K562 (cell line): ENCODE measurements at regions not wholly inside any gene's neighbourhood (a gene's known extent, or its start where the extent isn't known, plus 50 kb on each side); places are given as distances from the start of the nearest gene placed in this dataset.

ENCODE experiments used
- ATAC-seq: fragments of 200-7000 bp; cut with Tn5 transposase; 3 replicates; pipeline ENCODE4 v1.9.1; 2020; ENCODE audit warnings: moderate library complexity
- BruUV-seq: library from RNA; stranded (reverse); fragments of 400-500 nt; replicated peaks from 2 replicates; lab custom pipeline; 2021; lab: Mats Ljungman, UMichigan
- CTCF ChIA-PET: fragments of 300-600 bp; formaldehyde crosslinking; extraction: SDS; loops from one replicate; lab custom pipeline; 2021; ENCODE audit warnings: low intra/inter-chr PET ratio; lab: Yijun Ruan, JAX
- POLR2A ChIA-PET: fragments of 300-600, 350-650 bp; sonication (Branson Sonifier 250); formaldehyde crosslinking; extraction: SDS; loops from one replicate; lab custom pipeline; 2021; ENCODE audit warnings: antibody characterized with exemption, inconsistent platforms; lab: Yijun Ruan, JAX
- DNase-seq, 4 experiments: peaks; one replicate each; pipeline versions ENCODE4 v3.0.0 to v3.0.0-alpha.2; 2011 to 2018; ENCODE audit warnings: low spot score in 3 of 4, mixed read lengths in 3 of 4; ENCODE audit errors: extremely low read depth in 1 of 4
- FAIRE-seq: peaks from 2 replicates; lab custom pipeline; 2011; peaks lifted over from hg19 to GRCh38; lab: Jason Lieb, UNC
- H2AFZ ChIP-seq: 2 replicates; pipeline ENCODE4 v1.6.0; 2011; ENCODE audit warnings: low read depth, low read length, control low read depth, inconsistent platforms
- H3K27ac ChIP-seq: fragments of 200-600 bp; 3 replicates; pipeline ENCODE4 v1.8.0; 2011; ENCODE audit warnings: low read depth, mild to moderate bottlenecking, control low read depth, inconsistent platforms, low read length, moderate library complexity, mixed read lengths; ENCODE audit errors: extremely low read depth
- H3K27me3 ChIP-seq, 2 experiments: fragments of 300-600 bp in 1 of 2; 2 replicates in 1 of 2; 3 replicates in 1 of 2; pipeline versions ENCODE4 v1.6.0 to v1.8.0; 2011; ENCODE audit warnings: inconsistent platforms in 2 of 2, low read length in 2 of 2, mild to moderate bottlenecking in 1 of 2, mixed read lengths in 1 of 2, moderate library complexity in 1 of 2; ENCODE audit not compliant: control insufficient read depth in 2 of 2, insufficient read depth in 2 of 2
- H3K36me3 ChIP-seq: fragments of 300-600 bp; 3 replicates; pipeline ENCODE4 v1.8.0; 2011; ENCODE audit warnings: mild to moderate bottlenecking, low read length, inconsistent platforms; ENCODE audit not compliant: control insufficient read depth, insufficient read depth
- H3K4me1 ChIP-seq, 2 experiments: fragments of 200-600 bp in 1 of 2; replicated peaks in 1 of 2; 2 replicates in 1 of 2; 3 replicates in 1 of 2; pipeline versions ENCODE4 v1.5.1 to v1.8.0; 2011; ENCODE audit warnings: inconsistent platforms in 2 of 2, low read length in 2 of 2, mild to moderate bottlenecking in 1 of 2, mixed read lengths in 1 of 2, moderate library complexity in 1 of 2; ENCODE audit not compliant: control insufficient read depth in 2 of 2, insufficient read depth in 2 of 2
- H3K4me2 ChIP-seq: 2 replicates; pipeline ENCODE4 v1.6.1; 2011; ENCODE audit warnings: low read length, control low read depth, inconsistent platforms, mixed read lengths; ENCODE audit not compliant: insufficient read depth
- H3K4me3 ChIP-seq: fragments of 200-600 bp; sonication (generic), shearing (Covaris generic); 2 replicates; pipeline ENCODE4 v1.5.1; 2016; ENCODE audit warnings: control low read depth, inconsistent platforms
- H3K79me2 ChIP-seq: fragments of 200-600 bp; 3 replicates; pipeline ENCODE4 v1.8.0; 2011; ENCODE audit warnings: low read length, inconsistent platforms; ENCODE audit not compliant: control insufficient read depth, insufficient read depth
- H3K9ac ChIP-seq, 2 experiments: 2 replicates each; pipeline versions ENCODE4 v1.6.0 to v1.6.1; 2011; ENCODE audit warnings: low read depth in 2 of 2, low read length in 2 of 2, control low read depth in 1 of 2, inconsistent platforms in 1 of 2, mild to moderate bottlenecking in 1 of 2, mixed read lengths in 1 of 2; ENCODE audit not compliant: insufficient read depth in 1 of 2
- H3K9me1 ChIP-seq: one replicate; pipeline ENCODE4 v1.6.0; 2011; ENCODE audit warnings: inconsistent platforms, mild to moderate bottlenecking, low read length, moderate library complexity; ENCODE audit not compliant: control insufficient read depth, insufficient read depth
- H3K9me3 ChIP-seq: replicated peaks from 2 replicates; pipeline ENCODE4 v1.5.1; 2011; ENCODE audit warnings: low read depth, low read length, inconsistent platforms; ENCODE audit not compliant: control insufficient read depth, insufficient read depth
- H4K20me1 ChIP-seq: replicated peaks from 2 replicates; pipeline ENCODE4 v1.6.1; 2011; ENCODE audit warnings: low read length, inconsistent platforms, mixed read lengths; ENCODE audit not compliant: control insufficient read depth, insufficient read depth
- CBFA2T3 ChIP-seq: fragments of 450-650 bp; IDR thresholded peaks from 2 replicates; pipeline ENCODE4 v1.6.1; 2017
- ETS2 ChIP-seq: IDR thresholded peaks from 2 replicates; pipeline ENCODE4 v1.6.1; 2016; ENCODE audit warnings: borderline replicate concordance, missing genetic modification characterization, mild to moderate bottlenecking, moderate library complexity, missing compliant biosample characterization; ENCODE audit not compliant: poor library complexity, severe bottlenecking
- FOXP4 ChIP-seq: sonication (generic); formaldehyde crosslinking; IDR thresholded peaks from 2 replicates; pipeline ENCODE4 v1.8.0; 2022; ENCODE audit warnings: mild to moderate bottlenecking, missing genetic modification reagents, borderline replicate concordance
- HDGF ChIP-seq: fragments of 450-650 bp; IDR thresholded peaks from 2 replicates; pipeline ENCODE4 v1.6.1; 2016
- HSF4 ChIP-seq: fragments of 250-450 bp; sonication (Bioruptor Pico); IDR thresholded peaks from 2 replicates; pipeline ENCODE4 v2.1.2; 2022; ENCODE audit warnings: mild to moderate bottlenecking, moderate library complexity, borderline replicate concordance
- PTTG1 ChIP-seq: fragments of 450-650 bp; IDR thresholded peaks from 2 replicates; pipeline ENCODE4 v1.6.1; 2016; ENCODE audit warnings: low read depth, mild to moderate bottlenecking, missing genetic modification characterization, missing compliant biosample characterization
- TCF7L2 ChIP-seq: fragments of 150-350 bp; IDR thresholded peaks from 2 replicates; pipeline ENCODE4 v1.6.1; 2016; ENCODE audit warnings: low read depth, mild to moderate bottlenecking, low read length, moderate library complexity
- TEAD4 ChIP-seq, 2 experiments: sonication (generic) in 1 of 2; formaldehyde crosslinking in 1 of 2; IDR thresholded peaks; 2 replicates each; pipeline versions ENCODE4 v1.6.1 to v1.8.0; 2012 to 2022; ENCODE audit warnings: borderline replicate concordance in 1 of 2, inconsistent platforms in 1 of 2, low read length in 1 of 2, mild to moderate bottlenecking in 1 of 2, missing genetic modification reagents in 1 of 2
- ZC3H4 ChIP-seq: sonication (generic); formaldehyde crosslinking; IDR thresholded peaks from 2 replicates; pipeline ENCODE4 v1.9.0; 2021; ENCODE audit warnings: missing genetic modification reagents, borderline replicate concordance
- ZNF124 ChIP-seq: sonication (generic); formaldehyde crosslinking; IDR thresholded peaks from 2 replicates; pipeline ENCODE4 v1.8.1; 2022; ENCODE audit warnings: missing genetic modification reagents
- ZNF174 ChIP-seq: fragments of 250-450 bp; sonication (Bioruptor Pico); IDR thresholded peaks from 2 replicates; pipeline ENCODE4 v1.4.0; 2020; ENCODE audit warnings: mild to moderate bottlenecking
- ZNF584 ChIP-seq: fragments of 200-800 bp; sonication (Bioruptor generic); IDR thresholded peaks from 2 replicates; pipeline ENCODE4 v1.6.1; 2016; ENCODE audit warnings: low read depth, mild to moderate bottlenecking, missing genetic modification characterization, missing compliant biosample characterization
- WGBS: fragments of 100-300 bp; shearing (Covaris generic); methylation state at CpG from one replicate; pipeline ENCODE4 v1.1.6; 2016; ENCODE audit warnings: low coverage, mixed read lengths; ENCODE audit not compliant: insufficient coverage; ENCODE audit errors: missing lambda C conversion rate; 5-methylcytosine and 5-hydroxymethylcytosine counted together
- in situ Hi-C: fragments of 300-500 bp; cut with MboI; formaldehyde crosslinking; loops from 4 replicates; pipeline ENCODE4 v1.15.0; 2018; ENCODE audit warnings: inconsistent platforms, mixed read lengths
- intact Hi-C: fragments of 100-400 bp; cut with micrococcal nuclease; formaldehyde crosslinking; loops from 2 replicates; pipeline ENCODE4 v1.14.2; 2022

- TF ChIP-seq TEAD4 (IDR thresholded peaks at IDR 0.05; ENCODE audit: low read length), result no peak
- no peak for TF ChIP-seq TEAD4 (CRISPR knock-in tag; IDR thresholded peaks at IDR 0.05; ENCODE audit: borderline replicate concordance)
These were observed 1016.4 kb upstream of the SORCS1 start (continued) for GRCh38 chr10:108180878-108181277.

GRCh38 chr10:108169846-108170245 lies 1005.3 kb upstream of the SORCS1 start:
- intact Hi-C loops, result no loop called here
- Histone ChIP-seq H3K27me3 (no peaks in the 10 kb centered on the region), H3K4me3 (no peak overlapping the region), H3K9ac (no peak overlapping the region), H4K20me1 (no peaks in the 10 kb centered on the region), H3K36me3 (no peaks in the 10 kb centered on the region), H3K79me2 (no peaks in the 10 kb centered on the region), H3K9me3 (no peaks in the 10 kb centered on the region), H3K4me2 (no peak overlapping the region), H3K4me1 (no peaks in the 10 kb centered on the region), H3K9me1 (no peaks in the 10 kb centered on the region), H2AFZ (no peak overlapping the region), H3K27ac (no peak overlapping the region)
- no TSS peak for BruUV-seq
- in situ Hi-C loops, result no loop called here
- ChIA-PET CTCF (no interaction called here), POLR2A (no interaction called here)
- DNase-seq (no peak), FAIRE-seq (no peak), ATAC-seq (no peak)
- 0% methylated on average over 1 of the region's 1 CpG for WGBS
- TF ChIP-seq ZC3H4 (CRISPR knock-in tag) (no peak), ETS2 (tag) (no peak), TCF7L2 (no peak), HSF4 (no peak), ZNF174 (CRISPR knock-in tag) (no peak), FOXP4 (CRISPR knock-in tag) (no peak), ZNF124 (CRISPR knock-in tag) (no peak), HDGF (no peak), PTTG1 (tag) (no peak), ZNF584 (CRISPR knock-in tag) (no peak), CBFA2T3 (no peak)
